ENCODE measurements at regions not wholly inside any gene's neighbourhood (a gene's known extent, or its start where the extent isn't known, plus 50 kb on each side); places are given as distances from the start of the nearest gene placed in this dataset.

GRCh38 chr12:126342866-126343265, 1277.6 kb downstream of the AACS start:
- DNase-seq, result no peak

GRCh38 chr12:126343321-126343720, 1278.1 kb downstream of the AACS start:
- no peak for DNase-seq

- peak; percentile 1 for DNase-seq
These were observed 1280.9 kb downstream of the AACS start for GRCh38 chr12:126346087-126346486.

- no peak for DNase-seq
These were observed 1282.2 kb downstream of the AACS start for GRCh38 chr12:126347421-126347820.

GRCh38 chr12:126349383-126349782, 1284.1 kb downstream of the AACS start:
- DNase-seq, result no peak

GRCh38 chr12:126353604-126354003, 1288.4 kb downstream of the AACS start:
- no peak for DNase-seq

GRCh38 chr12:126354633-126355032, 1289.4 kb downstream of the AACS start:
- no peak for DNase-seq

GRCh38 chr12:126355346-126355745, 1290.1 kb downstream of the AACS start:
- no peak for DNase-seq

GRCh38 chr12:126358806-126359205, 1293.6 kb downstream of the AACS start:
- DNase-seq, result no peak

- no peak for DNase-seq
These were observed 1294.0 kb downstream of the AACS start for GRCh38 chr12:126359216-126359615.

- DNase-seq, result no peak
These were observed 1296.6 kb downstream of the AACS start for GRCh38 chr12:126361804-126362203.

- no peak for DNase-seq
These were observed 1297.3 kb downstream of the AACS start for GRCh38 chr12:126362493-126362892.

- no peak for DNase-seq
These were observed 1297.7 kb downstream of the AACS start for GRCh38 chr12:126362964-126363363.

GRCh38 chr12:126369487-126370463, 1304.5 kb downstream of the AACS start:
- no peak for DNase-seq

- no peak for DNase-seq
These were observed 1318.3 kb downstream of the AACS start for GRCh38 chr12:126383506-126383905.

- no peak for DNase-seq
These were observed 1318.9 kb downstream of the AACS start for GRCh38 chr12:126384026-126384564.

- no peak for DNase-seq
These were observed 1320.5 kb downstream of the AACS start for GRCh38 chr12:126385785-126386184.

GRCh38 chr12:126389220-126389841, 1324.1 kb downstream of the AACS start:
- DNase-seq, result no peak

- DNase-seq, result no peak
These were observed 1324.7 kb downstream of the AACS start for GRCh38 chr12:126389961-126390360.

- DNase-seq, result no peak
These were observed 1325.8 kb downstream of the AACS start for GRCh38 chr12:126390969-126391566.

- no peak for DNase-seq
These were observed 1331.3 kb downstream of the AACS start for GRCh38 chr12:126396536-126396935.

GRCh38 chr12:126397071-126397581, 1331.9 kb downstream of the AACS start:
- no peak for DNase-seq

- DNase-seq, result no peak
These were observed 1332.4 kb downstream of the AACS start for GRCh38 chr12:126397660-126398059.

Measured in hematopoietic multipotent progenitor cell treated with erythropoietin and hydrocortisone succinate and interleukin-3 and kit ligand, for 4 days (in vitro differentiated cells).